ENCODE measurements at regions not wholly inside any gene's neighbourhood (a gene's known extent, or its start where the extent isn't known, plus 50 kb on each side); places are given as distances from the start of the nearest gene placed in this dataset.

DNA sequence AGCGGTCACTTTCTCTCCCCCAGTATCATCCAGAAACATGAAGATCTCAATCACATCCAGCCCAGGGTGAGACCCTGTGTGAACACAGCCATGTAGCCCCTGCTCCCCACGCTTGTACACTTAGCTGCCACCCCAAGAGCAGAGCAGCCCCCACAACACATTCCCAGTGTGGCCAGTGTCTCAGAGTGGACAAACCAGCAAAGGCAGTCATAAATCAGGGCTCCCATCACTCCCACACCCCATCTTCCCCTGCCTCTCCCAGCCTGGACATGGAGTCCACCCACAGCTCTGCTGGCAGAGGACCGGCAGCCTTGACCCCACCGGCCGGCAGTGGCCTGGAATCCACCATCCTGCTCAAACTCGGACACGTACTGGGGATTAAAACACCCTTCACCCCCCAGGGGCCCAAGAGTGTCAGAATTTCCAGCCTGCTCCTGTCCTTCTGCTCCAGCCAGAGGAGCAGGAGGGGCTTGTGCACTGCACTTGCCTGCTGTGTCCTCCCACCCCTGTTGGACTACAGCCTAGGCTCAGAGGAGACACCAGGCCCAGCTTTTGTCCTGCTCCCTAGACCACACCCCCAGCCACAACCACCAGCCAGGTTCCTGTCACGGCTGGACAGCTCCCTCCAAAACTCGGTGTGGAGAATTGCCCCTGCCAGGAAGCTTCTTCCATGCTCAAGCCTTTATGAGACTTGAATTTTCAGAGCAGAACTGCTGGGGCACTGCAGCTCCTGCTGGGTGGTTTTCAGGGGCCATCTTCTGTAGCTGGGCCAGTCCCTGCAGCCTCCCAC lies 206.1 kb downstream of the SMAD2 start:
- DNase-seq (ENCODE audit: low spot score): no peak
- H3K4me1 Mint-ChIP-seq (ENCODE audit: low read depth): no peaks in the 10 kb centered on the region
- TF ChIP-seq, protein P1, sequence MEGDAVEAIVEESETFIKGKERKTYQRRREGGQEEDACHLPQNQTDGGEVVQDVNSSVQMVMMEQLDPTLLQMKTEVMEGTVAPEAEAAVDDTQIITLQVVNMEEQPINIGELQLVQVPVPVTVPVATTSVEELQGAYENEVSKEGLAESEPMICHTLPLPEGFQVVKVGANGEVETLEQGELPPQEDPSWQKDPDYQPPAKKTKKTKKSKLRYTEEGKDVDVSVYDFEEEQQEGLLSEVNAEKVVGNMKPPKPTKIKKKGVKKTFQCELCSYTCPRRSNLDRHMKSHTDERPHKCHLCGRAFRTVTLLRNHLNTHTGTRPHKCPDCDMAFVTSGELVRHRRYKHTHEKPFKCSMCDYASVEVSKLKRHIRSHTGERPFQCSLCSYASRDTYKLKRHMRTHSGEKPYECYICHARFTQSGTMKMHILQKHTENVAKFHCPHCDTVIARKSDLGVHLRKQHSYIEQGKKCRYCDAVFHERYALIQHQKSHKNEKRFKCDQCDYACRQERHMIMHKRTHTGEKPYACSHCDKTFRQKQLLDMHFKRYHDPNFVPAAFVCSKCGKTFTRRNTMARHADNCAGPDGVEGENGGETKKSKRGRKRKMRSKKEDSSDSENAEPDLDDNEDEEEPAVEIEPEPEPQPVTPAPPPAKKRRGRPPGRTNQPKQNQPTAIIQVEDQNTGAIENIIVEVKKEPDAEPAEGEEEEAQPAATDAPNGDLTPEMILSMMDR (IDR thresholded peaks at IDR 0.05): no peak
- H3K9me3 Mint-ChIP-seq (ENCODE audit: low read depth): no peaks in the 10 kb centered on the region
- no peak overlapping the region for H3K27ac Mint-ChIP-seq (ENCODE audit: unreplicated experiment)
- peaks cover 36% of the 10 kb centered on the region for H3K27me3 Mint-ChIP-seq (ENCODE audit: low read depth)
- H3K36me3 Mint-ChIP-seq (ENCODE audit: low read depth): no peaks in the 10 kb centered on the region
- no peak overlapping the region for H3K4me3 Mint-ChIP-seq (ENCODE audit: unreplicated experiment)

DNA sequence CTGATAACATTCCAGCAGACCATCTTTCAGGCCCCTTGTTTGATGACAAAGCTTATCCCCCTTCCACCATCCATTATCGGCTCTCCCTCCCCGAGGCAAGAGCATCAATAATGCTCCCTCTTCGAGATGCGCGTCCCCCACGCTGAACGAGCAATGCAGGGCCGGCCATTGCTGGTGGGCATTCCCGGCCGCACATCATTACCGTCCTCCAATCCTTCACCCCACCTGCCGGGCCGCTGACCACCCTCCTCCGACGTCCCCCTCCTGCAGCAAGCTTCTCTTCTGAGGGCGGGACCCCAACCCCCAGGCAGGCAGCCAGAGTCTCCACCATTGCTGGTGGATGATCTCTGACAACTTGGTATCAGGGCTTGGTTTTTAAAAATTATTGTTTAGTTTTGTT lies 208.6 kb downstream of the SMAD2 start:
- DNase-seq (ENCODE audit: low spot score): no peak
- Mint-ChIP-seq H3K4me3 (ENCODE audit: unreplicated experiment) (no peak overlapping the region), H3K36me3 (ENCODE audit: low read depth) (no peaks in the 10 kb centered on the region), H3K4me1 (ENCODE audit: low read depth) (no peaks in the 10 kb centered on the region), H3K9me3 (ENCODE audit: low read depth) (no peaks in the 10 kb centered on the region), H3K27ac (ENCODE audit: unreplicated experiment) (no peak overlapping the region), H3K27me3 (ENCODE audit: low read depth) (peaks cover 29% of the 10 kb centered on the region)
- TF ChIP-seq, protein P1 (IDR thresholded peaks at IDR 0.05): no peak

DNA sequence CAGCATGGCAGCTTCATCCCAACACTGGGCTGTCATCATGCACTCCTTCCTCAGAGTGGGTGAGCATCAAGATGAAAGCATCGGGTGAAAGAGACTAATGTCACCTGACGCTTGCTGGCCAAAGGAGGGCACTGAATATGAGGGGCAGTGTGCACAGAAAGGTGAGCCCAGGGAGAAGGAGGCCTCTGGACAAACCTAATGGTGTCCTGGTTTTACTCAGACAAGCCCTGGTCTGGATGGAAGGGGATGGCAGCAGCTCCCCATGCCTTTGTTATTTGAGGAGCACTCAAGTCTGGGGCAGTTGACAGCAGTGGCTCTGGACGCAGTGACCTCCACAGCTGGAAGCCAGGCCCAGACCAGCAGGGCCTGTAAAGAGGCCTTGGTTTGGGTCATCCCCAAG lies 209.7 kb downstream of the SMAD2 start:
- H3K9me3 Mint-ChIP-seq (ENCODE audit: low read depth): no peaks in the 10 kb centered on the region
- no peak overlapping the region for H3K27ac Mint-ChIP-seq (ENCODE audit: unreplicated experiment)
- peaks cover 27% of the 10 kb centered on the region for H3K27me3 Mint-ChIP-seq (ENCODE audit: low read depth)
- no peak overlapping the region for H3K4me3 Mint-ChIP-seq (ENCODE audit: unreplicated experiment)
- DNase-seq (ENCODE audit: low spot score): no peak
- H3K36me3 Mint-ChIP-seq (ENCODE audit: low read depth): no peaks in the 10 kb centered on the region
- TF ChIP-seq, protein P1 (IDR thresholded peaks at IDR 0.05): no peak
- no peaks in the 10 kb centered on the region for H3K4me1 Mint-ChIP-seq (ENCODE audit: low read depth)

DNA sequence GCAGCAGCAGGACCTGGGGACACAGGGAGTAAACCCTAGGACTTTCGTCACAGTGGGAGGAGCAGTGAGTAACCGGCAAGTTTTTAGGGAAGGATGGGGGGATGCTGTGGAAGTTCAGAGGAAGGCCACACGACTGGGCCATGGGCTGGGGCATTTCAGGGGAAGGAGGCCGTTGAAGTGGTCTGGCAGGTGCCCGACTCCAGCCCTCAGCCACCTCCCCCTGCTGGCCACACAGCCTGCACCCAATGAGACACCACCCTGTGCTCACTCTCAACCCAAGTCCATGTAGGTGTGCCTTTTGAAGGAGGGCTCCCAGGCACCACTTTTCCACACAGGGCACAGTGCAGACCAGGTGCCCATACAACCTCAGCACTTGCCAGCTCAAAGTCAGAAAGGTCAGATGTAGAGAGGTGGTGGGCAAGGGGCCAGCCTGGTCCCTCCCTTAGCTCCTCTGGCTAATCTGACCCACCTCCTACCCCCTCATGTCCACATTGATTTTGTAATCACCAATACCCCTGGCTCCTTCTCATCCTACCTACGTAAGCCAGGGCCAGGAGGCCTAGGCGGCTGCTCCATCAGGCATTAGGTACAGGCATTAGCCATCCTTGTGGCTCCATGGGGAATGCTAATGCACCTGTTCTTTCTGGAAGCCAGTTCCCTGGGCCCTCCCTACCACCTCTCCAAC lies 211.2 kb downstream of the SMAD2 start:
- Mint-ChIP-seq H3K27me3 (ENCODE audit: low read depth) (peaks cover 34% of the 10 kb centered on the region), H3K27ac (ENCODE audit: unreplicated experiment) (no peak overlapping the region), H3K4me1 (ENCODE audit: low read depth) (no peaks in the 10 kb centered on the region), H3K9me3 (ENCODE audit: low read depth) (no peaks in the 10 kb centered on the region), H3K36me3 (ENCODE audit: low read depth) (no peaks in the 10 kb centered on the region), H3K4me3 (ENCODE audit: unreplicated experiment) (no peak overlapping the region)
- TF ChIP-seq, protein P1 (IDR thresholded peaks at IDR 0.05): no peak
- no peak for DNase-seq (ENCODE audit: low spot score)

DNA sequence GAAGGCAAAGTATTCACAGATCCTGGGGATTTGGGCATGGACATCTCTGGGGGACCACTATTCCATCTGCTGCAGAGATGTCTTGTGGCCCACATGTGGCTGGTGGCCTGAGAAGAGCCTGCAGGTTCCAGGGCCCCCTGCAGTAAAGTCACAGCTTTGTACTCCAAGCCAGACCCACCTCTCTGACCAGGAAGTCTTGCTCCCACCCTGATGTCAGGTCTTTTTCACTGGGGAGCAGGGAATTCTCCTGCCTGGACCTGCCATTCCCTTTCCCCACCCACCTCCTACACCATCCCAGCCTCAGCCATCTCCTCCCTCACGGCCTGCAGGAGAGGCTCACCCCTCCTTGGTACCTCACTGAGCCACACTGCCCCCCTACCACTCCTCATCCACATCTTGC lies 211.8 kb downstream of the SMAD2 start:
- Mint-ChIP-seq H3K27ac (ENCODE audit: unreplicated experiment) (no peak overlapping the region), H3K4me1 (ENCODE audit: low read depth) (no peaks in the 10 kb centered on the region), H3K36me3 (ENCODE audit: low read depth) (no peaks in the 10 kb centered on the region), H3K27me3 (ENCODE audit: low read depth) (peaks cover 37% of the 10 kb centered on the region), H3K4me3 (ENCODE audit: unreplicated experiment) (no peak overlapping the region), H3K9me3 (ENCODE audit: low read depth) (no peaks in the 10 kb centered on the region)
- DNase-seq (ENCODE audit: low spot score): no peak
- TF ChIP-seq, protein P1 (IDR thresholded peaks at IDR 0.05): no peak

All from chondrocyte (in vitro differentiated cells).